Choroid plexus epithelial cell (primary cell): ENCODE measurements at regions not wholly inside any gene's neighbourhood (a gene's known extent, or its start where the extent isn't known, plus 50 kb on each side); places are given as distances from the start of the nearest gene placed in this dataset.
"Not testable (repeated sequence)": the region's sequence is repeated elsewhere in the genome, so short reads cannot be mapped to it uniquely, and the experiment has no call there.

ENCODE experiments used
- DNase-seq: peaks from one replicate; pipeline ENCODE4 v3.0.0-alpha.2; 2010; ENCODE audit warnings: low read depth
- H3K4me3 ChIP-seq: 2 replicates; pipeline ENCODE4 v1.5.1; 2011; ENCODE audit warnings: low read depth, mild to moderate bottlenecking, control low read depth, low read length, moderate library complexity
- CTCF ChIP-seq: conservative IDR thresholded peaks from 2 replicates; pipeline ENCODE4 v1.5.1; 2011; ENCODE audit warnings: low read depth, mild to moderate bottlenecking, control low read depth, inconsistent platforms, low read length, moderate library complexity

- H3K4me3 ChIP-seq = no peak overlapping the region
- DNase-seq = no peak
- TF ChIP-seq CTCF = no peak
Measured at GRCh38 chr3:194941956-194942511, 256.4 kb downstream of the FAM43A start.

GRCh38 chr3:194944526-194944925 is 258.8 kb downstream of the FAM43A start:
- TF ChIP-seq CTCF = no peak
- no peak overlapping the region for H3K4me3 ChIP-seq
- DNase-seq = no peak

- DNase-seq = no peak
- no peak for TF ChIP-seq CTCF
- H3K4me3 ChIP-seq = no peak overlapping the region
Measured at GRCh38 chr3:194945508-194945907, 259.8 kb downstream of the FAM43A start.

- DNase-seq = no peak
- no peak for TF ChIP-seq CTCF
- no peak overlapping the region for H3K4me3 ChIP-seq
Measured at GRCh38 chr3:194946091-194946490, 260.4 kb downstream of the FAM43A start.

GRCh38 chr3:194949592-194949991 is 263.9 kb downstream of the FAM43A start:
- no peak for TF ChIP-seq CTCF
- DNase-seq = no peak
- H3K4me3 ChIP-seq = no peak overlapping the region

- no peak for TF ChIP-seq CTCF
- H3K4me3 ChIP-seq = no peak overlapping the region
- peak; percentile 35 for DNase-seq
Measured at GRCh38 chr3:194950906-194951628, 265.4 kb downstream of the FAM43A start.

- not testable (repeated sequence) for DNase-seq, H3K4me3 ChIP-seq
Measured at GRCh38 chr3:194951629-194951920, 265.9 kb downstream of the FAM43A start.
